HepG2 (cell line): ENCODE measurements at regions not wholly inside any gene's neighbourhood (a gene's known extent, or its start where the extent isn't known, plus 50 kb on each side); places are given as distances from the start of the nearest gene placed in this dataset.
"Not testable (repeated sequence)": the region's sequence is repeated elsewhere in the genome, so short reads cannot be mapped to it uniquely, and the experiment has no call there.

ENCODE experiments used
- ATAC-seq: fragments of 200-7000 bp; cut with Tn5 transposase; 3 replicates; pipeline ENCODE4 v1.9.1; 2020; ENCODE audit warnings: mild to moderate bottlenecking, moderate library complexity
- BruUV-seq: library from RNA; stranded (reverse); fragments of 400-500 nt; replicated peaks from 2 replicates; lab custom pipeline; 2021; lab: Mats Ljungman, UMichigan
- CTCF ChIA-PET: fragments of 300-600 bp; formaldehyde crosslinking; extraction: SDS; loops from one replicate; lab custom pipeline; 2021; ENCODE audit warnings: low total read pairs, inconsistent platforms, low intra/inter-chr PET ratio; lab: Yijun Ruan, JAX
- POLR2A ChIA-PET: fragments of 350-600 bp; sonication (Branson Sonifier 250); formaldehyde crosslinking; loops from one replicate; lab custom pipeline; 2020; ENCODE audit warnings: antibody characterized with exemption, inconsistent platforms; lab: Yijun Ruan, JAX
- DNase-seq: peaks from one replicate; pipeline ENCODE4 v3.0.0-alpha.2; 2015; ENCODE audit warnings: low spot score
- FAIRE-seq: peaks from 3 replicates; lab custom pipeline; 2011; peaks lifted over from hg19 to GRCh38; lab: Jason Lieb, UNC
- H2AFZ ChIP-seq: one replicate; pipeline ENCODE4 v1.6.1; 2011; ENCODE audit warnings: low read length, inconsistent platforms
- H3K27ac ChIP-seq: fragments of 300-600 bp; 3 replicates; pipeline ENCODE4 v1.8.0; 2011; ENCODE audit warnings: mixed run types, mild to moderate bottlenecking, mixed read lengths, low read length, inconsistent platforms; ENCODE audit not compliant: insufficient read depth; ENCODE audit errors: extremely low read length
- H3K27me3 ChIP-seq, 2 experiments: fragments of 200-600 bp in 1 of 2; 2 replicates in 1 of 2; 3 replicates in 1 of 2; pipeline versions ENCODE4 v1.6.0 to v1.8.0; 2011; ENCODE audit warnings: low read length in 2 of 2, mild to moderate bottlenecking in 2 of 2, moderate library complexity in 2 of 2, inconsistent platforms in 1 of 2; ENCODE audit not compliant: insufficient read depth in 2 of 2, control insufficient read depth in 1 of 2
- H3K36me3 ChIP-seq, 2 experiments: fragments of 200-600 bp in 1 of 2; replicated peaks in 1 of 2; 2 replicates in 1 of 2; 3 replicates in 1 of 2; pipeline versions ENCODE4 v1.5.1 to v1.8.0; 2011; ENCODE audit warnings: low read length in 2 of 2, inconsistent platforms in 1 of 2; ENCODE audit not compliant: insufficient read depth in 2 of 2, control insufficient read depth in 1 of 2
- H3K4me1 ChIP-seq: 2 replicates; pipeline ENCODE4 v1.5.1; 2012; ENCODE audit warnings: low read length, inconsistent platforms; ENCODE audit not compliant: insufficient read depth
- H3K4me2 ChIP-seq: 2 replicates; pipeline ENCODE4 v1.6.0; 2011; ENCODE audit warnings: low read depth, low read length, inconsistent platforms
- H3K4me3 ChIP-seq, 3 experiments: fragments of 200-600 bp in 1 of 3; sonication (generic), shearing (Covaris generic) in 1 of 3; replicated peaks in 1 of 3; 2 replicates each; pipeline ENCODE4 v1.5.1; 2011 to 2016; ENCODE audit warnings: low read length in 3 of 3, inconsistent platforms in 2 of 3, low read depth in 2 of 3, mild to moderate bottlenecking in 2 of 3, control low read depth in 1 of 3, mixed read lengths in 1 of 3; ENCODE audit not compliant: insufficient read depth in 1 of 3
- H3K79me2 ChIP-seq: one replicate; pipeline ENCODE4 v1.6.1; 2011; ENCODE audit warnings: low read length, inconsistent platforms; ENCODE audit not compliant: insufficient read depth
- H3K9ac ChIP-seq: 2 replicates; pipeline ENCODE4 v1.6.0; 2011; ENCODE audit warnings: mild to moderate bottlenecking, low read depth, low read length, inconsistent platforms; ENCODE audit not compliant: insufficient read depth
- H3K9me3 ChIP-seq: 2 replicates; pipeline ENCODE4 v1.5.1; 2012; ENCODE audit warnings: mild to moderate bottlenecking, low read length
- H4K20me1 ChIP-seq: 2 replicates; pipeline ENCODE4 v1.6.0; 2011; ENCODE audit warnings: inconsistent platforms, mild to moderate bottlenecking, low read length, moderate library complexity; ENCODE audit not compliant: insufficient read depth
- ZNF570 ChIP-seq: sonication (generic); formaldehyde crosslinking; IDR thresholded peaks from 2 replicates; pipeline ENCODE4 v1.4.0; 2020; ENCODE audit warnings: mild to moderate bottlenecking, missing genetic modification reagents, borderline replicate concordance
- WGBS: methylation state at CpG from one replicate; pipeline ENCODE4 v1.1.6; 2017; ENCODE audit warnings: low lambda C conversion rate; 5-methylcytosine and 5-hydroxymethylcytosine counted together
- in situ Hi-C: cut with HindIII; loops from 2 replicates; pipeline ENCODE4 v1.10.0; 2017; ENCODE audit warnings: low pct_unique_long_range_greater_than_20kb; ENCODE audit not compliant: extremely low pct_ligation_motif_present
- intact Hi-C: fragments of 100-400 bp; cut with micrococcal nuclease; formaldehyde crosslinking; loops from one replicate; pipeline ENCODE4 v1.10.0; 2022; ENCODE audit not compliant: unreplicated experiment
- TF ChIP-seq, protein P1 (sequence below): IDR thresholded peaks from 2 replicates; pipeline ENCODE4 v1.6.1; 2012; ENCODE audit warnings: low read depth, low read length, improper control_type of control experiment
- TF ChIP-seq, protein P2 (sequence below): sonication (generic); formaldehyde crosslinking; IDR thresholded peaks from 2 replicates; pipeline ENCODE4 v1.4.0; 2020; ENCODE audit warnings: missing genetic modification reagents, borderline replicate concordance

DNA sequence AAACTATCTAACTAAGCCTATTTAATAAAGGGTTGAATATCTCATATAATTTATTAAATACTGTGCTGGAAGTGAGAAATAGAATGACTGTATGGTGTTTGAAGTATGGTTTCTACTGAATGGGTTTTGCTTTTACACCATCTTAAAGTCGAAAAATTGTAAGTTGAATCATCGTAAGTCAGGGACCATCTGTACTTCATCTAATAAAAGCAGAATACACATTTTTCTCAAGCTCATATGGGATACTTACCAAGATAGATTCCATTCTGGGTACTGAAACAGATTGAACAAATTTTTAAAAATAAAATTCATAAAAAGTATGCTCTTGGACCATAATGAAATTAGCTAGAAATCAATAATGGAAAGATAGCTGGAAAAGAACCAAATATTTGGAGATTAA, 285.4 kb downstream of the CXCL12 start (continued):
- TF ChIP-seq, protein P1, sequence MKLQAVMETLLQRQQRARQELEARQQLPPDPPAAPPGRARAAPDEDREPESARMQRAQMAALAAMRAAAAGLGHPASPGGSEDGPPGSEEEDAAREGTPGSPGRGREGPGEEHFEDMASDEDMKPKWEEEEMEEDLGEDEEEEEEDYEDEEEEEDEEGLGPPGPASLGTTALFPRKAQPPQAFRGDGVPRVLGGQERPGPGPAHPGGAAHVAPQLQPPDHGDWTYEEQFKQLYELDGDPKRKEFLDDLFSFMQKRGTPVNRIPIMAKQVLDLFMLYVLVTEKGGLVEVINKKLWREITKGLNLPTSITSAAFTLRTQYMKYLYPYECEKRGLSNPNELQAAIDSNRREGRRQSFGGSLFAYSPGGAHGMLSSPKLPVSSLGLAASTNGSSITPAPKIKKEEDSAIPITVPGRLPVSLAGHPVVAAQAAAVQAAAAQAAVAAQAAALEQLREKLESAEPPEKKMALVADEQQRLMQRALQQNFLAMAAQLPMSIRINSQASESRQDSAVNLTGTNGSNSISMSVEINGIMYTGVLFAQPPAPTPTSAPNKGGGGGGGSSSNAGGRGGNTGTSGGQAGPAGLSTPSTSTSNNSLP = no peak
- no peak for TF ChIP-seq ZNF570 (CRISPR knock-in tag)
- TF ChIP-seq, protein P2, sequence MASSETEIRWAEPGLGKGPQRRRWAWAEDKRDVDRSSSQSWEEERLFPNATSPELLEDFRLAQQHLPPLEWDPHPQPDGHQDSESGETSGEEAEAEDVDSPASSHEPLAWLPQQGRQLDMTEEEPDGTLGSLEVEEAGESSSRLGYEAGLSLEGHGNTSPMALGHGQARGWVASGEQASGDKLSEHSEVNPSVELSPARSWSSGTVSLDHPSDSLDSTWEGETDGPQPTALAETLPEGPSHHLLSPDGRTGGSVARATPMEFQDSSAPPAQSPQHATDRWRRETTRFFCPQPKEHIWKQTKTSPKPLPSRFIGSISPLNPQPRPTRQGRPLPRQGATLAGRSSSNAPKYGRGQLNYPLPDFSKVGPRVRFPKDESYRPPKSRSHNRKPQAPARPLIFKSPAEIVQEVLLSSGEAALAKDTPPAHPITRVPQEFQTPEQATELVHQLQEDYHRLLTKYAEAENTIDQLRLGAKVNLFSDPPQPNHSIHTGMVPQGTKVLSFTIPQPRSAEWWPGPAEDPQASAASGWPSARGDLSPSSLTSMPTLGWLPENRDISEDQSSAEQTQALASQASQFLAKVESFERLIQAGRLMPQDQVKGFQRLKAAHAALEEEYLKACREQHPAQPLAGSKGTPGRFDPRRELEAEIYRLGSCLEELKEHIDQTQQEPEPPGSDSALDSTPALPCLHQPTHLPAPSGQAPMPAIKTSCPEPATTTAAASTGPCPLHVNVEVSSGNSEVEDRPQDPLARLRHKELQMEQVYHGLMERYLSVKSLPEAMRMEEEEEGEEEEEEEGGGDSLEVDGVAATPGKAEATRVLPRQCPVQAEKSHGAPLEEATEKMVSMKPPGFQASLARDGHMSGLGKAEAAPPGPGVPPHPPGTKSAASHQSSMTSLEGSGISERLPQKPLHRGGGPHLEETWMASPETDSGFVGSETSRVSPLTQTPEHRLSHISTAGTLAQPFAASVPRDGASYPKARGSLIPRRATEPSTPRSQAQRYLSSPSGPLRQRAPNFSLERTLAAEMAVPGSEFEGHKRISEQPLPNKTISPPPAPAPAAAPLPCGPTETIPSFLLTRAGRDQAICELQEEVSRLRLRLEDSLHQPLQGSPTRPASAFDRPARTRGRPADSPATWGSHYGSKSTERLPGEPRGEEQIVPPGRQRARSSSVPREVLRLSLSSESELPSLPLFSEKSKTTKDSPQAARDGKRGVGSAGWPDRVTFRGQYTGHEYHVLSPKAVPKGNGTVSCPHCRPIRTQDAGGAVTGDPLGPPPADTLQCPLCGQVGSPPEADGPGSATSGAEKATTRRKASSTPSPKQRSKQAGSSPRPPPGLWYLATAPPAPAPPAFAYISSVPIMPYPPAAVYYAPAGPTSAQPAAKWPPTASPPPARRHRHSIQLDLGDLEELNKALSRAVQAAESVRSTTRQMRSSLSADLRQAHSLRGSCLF = no peak

DNA sequence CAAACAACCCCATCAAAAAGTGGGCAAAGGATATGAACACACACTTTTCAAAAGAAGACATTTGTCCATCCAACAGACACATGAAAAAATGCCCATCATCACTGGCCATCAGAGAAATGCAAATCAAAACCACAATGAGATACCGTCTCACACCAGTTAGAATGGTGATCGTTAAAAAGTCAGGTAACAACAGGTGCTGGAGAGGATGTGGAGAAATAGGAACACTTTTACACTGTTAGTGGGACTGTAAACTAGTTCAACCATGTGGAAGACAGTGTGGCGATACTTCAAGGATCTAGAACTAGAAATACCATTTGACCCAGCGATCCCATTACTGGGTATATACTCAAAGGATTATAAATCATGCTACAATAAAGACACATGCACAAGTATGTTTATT, 288.7 kb downstream of the CXCL12 start:
- intact Hi-C loops, H3K79me2 ChIP-seq, BruUV-seq, H3K36me3 ChIP-seq, H3K27me3 ChIP-seq, ATAC-seq, FAIRE-seq, H3K9me3 ChIP-seq, H3K4me3 ChIP-seq, H4K20me1 ChIP-seq, H3K27ac ChIP-seq, CTCF ChIA-PET, H3K4me2 ChIP-seq, DNase-seq, H3K4me1 ChIP-seq, POLR2A ChIA-PET, H3K9ac ChIP-seq, H2AFZ ChIP-seq, in situ Hi-C loops: not testable (repeated sequence)
- 82% methylated on average over 4 of the region's 4 CpGs for WGBS
